DND-41 (cell line): ENCODE measurements at regions not wholly inside any gene's neighbourhood (a gene's known extent, or its start where the extent isn't known, plus 50 kb on each side); places are given as distances from the start of the nearest gene placed in this dataset.

Experiments
- EZH2 ChIP-seq: IDR thresholded peaks from 3 replicates; pipeline ENCODE4 v1.6.1; 2012; ENCODE audit warnings: borderline replicate concordance, low read depth, mild to moderate bottlenecking, moderate library complexity, low read length, inconsistent platforms; ENCODE audit not compliant: severe bottlenecking
- TF ChIP-seq, protein P1 (sequence below): IDR thresholded peaks from 2 replicates; pipeline ENCODE4 v1.5.1; 2012; ENCODE audit warnings: borderline replicate concordance, low read length, moderate library complexity, mild to moderate bottlenecking; ENCODE audit not compliant: poor library complexity, severe bottlenecking; ENCODE audit errors: extremely low read depth

DNA sequence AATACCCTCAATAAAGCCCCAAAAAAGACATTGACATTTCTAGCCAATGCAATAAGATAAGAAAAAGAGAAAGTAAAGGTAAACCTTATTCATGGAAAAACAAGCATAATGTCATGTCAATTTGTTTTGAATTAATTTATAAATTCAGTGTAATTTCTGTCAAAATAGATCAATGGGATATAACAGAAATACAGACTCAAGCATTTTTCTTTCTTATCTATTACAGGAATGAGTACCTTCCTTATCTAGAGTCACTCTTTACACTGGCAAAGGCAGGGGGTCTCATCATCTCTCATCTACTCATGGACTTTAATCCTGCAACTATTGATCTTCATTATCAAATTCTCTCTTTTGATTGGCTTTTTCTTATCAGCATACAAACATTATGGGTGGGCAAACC is 127.1 kb upstream of the SHH start:
- TF ChIP-seq, protein P1, sequence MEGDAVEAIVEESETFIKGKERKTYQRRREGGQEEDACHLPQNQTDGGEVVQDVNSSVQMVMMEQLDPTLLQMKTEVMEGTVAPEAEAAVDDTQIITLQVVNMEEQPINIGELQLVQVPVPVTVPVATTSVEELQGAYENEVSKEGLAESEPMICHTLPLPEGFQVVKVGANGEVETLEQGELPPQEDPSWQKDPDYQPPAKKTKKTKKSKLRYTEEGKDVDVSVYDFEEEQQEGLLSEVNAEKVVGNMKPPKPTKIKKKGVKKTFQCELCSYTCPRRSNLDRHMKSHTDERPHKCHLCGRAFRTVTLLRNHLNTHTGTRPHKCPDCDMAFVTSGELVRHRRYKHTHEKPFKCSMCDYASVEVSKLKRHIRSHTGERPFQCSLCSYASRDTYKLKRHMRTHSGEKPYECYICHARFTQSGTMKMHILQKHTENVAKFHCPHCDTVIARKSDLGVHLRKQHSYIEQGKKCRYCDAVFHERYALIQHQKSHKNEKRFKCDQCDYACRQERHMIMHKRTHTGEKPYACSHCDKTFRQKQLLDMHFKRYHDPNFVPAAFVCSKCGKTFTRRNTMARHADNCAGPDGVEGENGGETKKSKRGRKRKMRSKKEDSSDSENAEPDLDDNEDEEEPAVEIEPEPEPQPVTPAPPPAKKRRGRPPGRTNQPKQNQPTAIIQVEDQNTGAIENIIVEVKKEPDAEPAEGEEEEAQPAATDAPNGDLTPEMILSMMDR = no peak
- no peak for TF ChIP-seq EZH2
